OCI-LY3 (cell line): ENCODE measurements at regions not wholly inside any gene's neighbourhood (a gene's known extent, or its start where the extent isn't known, plus 50 kb on each side); places are given as distances from the start of the nearest gene placed in this dataset.

Source experiments
- H2AFZ ChIP-seq: fragments of 200-600, 300-600 bp; shearing (Covaris generic); 2 replicates; pipeline ENCODE4 v1.6.0; 2014; ENCODE audit warnings: antibody characterized with exemption, low read depth, low read length
- H3K27ac ChIP-seq: fragments of 200-600, 300-600 bp; sonication (generic); 2 replicates; pipeline ENCODE4 v1.5.1; 2014; ENCODE audit warnings: mild to moderate bottlenecking, low read length, moderate library complexity, mixed read lengths
- H3K27me3 ChIP-seq: fragments of 200-600, 300-600 bp; sonication (generic); 2 replicates; pipeline ENCODE4 v1.6.1; 2014; ENCODE audit warnings: low read depth, low read length, mixed read lengths
- H3K36me3 ChIP-seq: fragments of 200-600, 300-600 bp; sonication (generic); replicated peaks from 2 replicates; pipeline ENCODE3; 2014; ENCODE audit warnings: low read depth, low read length, mixed read lengths
- H3K4me1 ChIP-seq: fragments of 300-600, 200-600 bp; sonication (generic); 2 replicates; pipeline ENCODE4 v1.6.1; 2014; ENCODE audit warnings: low read length, mixed read lengths
- H3K4me2 ChIP-seq: fragments of 200-600, 300-600 bp; sonication (generic); 2 replicates; pipeline ENCODE4 v1.6.1; 2014; ENCODE audit warnings: low read length, mixed read lengths
- H3K4me3 ChIP-seq: fragments of 300-600, 200-600 bp; sonication (generic); 2 replicates; pipeline ENCODE4 v1.5.1; 2014; ENCODE audit warnings: antibody characterized with exemption, mild to moderate bottlenecking, low read length, moderate library complexity
- H3K79me2 ChIP-seq: fragments of 300-600, 200-600 bp; shearing (Covaris generic); 2 replicates; pipeline ENCODE4 v1.6.1; 2014; ENCODE audit warnings: mild to moderate bottlenecking, low read length, mixed read lengths
- H3K9ac ChIP-seq: fragments of 300-600, 200-600 bp; shearing (Covaris generic); 2 replicates; pipeline ENCODE4 v1.6.0; 2014; ENCODE audit warnings: mild to moderate bottlenecking, low read length, moderate library complexity
- H3K9me3 ChIP-seq: fragments of 200-600, 300-600 bp; shearing (Covaris generic); 2 replicates; pipeline ENCODE4 v1.6.1; 2014; ENCODE audit warnings: low read length, mixed read lengths; ENCODE audit not compliant: insufficient read depth
- H4K20me1 ChIP-seq: fragments of 200-600, 300-600 bp; sonication (generic); 2 replicates; pipeline ENCODE4 v1.6.1; 2016; ENCODE audit warnings: low read length, mixed read lengths; ENCODE audit not compliant: insufficient read depth
- EZH2phosphoT487 ChIP-seq: fragments of 200-600 bp; shearing (Covaris generic); IDR thresholded peaks from 2 replicates; pipeline ENCODE4 v1.6.1; 2018; ENCODE audit warnings: antibody characterized with exemption, mixed run types, low read depth
- TF ChIP-seq, protein P1 (sequence below): fragments of 200-600, 300-600 bp; sonication (generic); IDR thresholded peaks from 2 replicates; pipeline ENCODE4 v1.5.1; 2014; ENCODE audit warnings: antibody characterized with exemption, low read length, low read depth

DNA sequence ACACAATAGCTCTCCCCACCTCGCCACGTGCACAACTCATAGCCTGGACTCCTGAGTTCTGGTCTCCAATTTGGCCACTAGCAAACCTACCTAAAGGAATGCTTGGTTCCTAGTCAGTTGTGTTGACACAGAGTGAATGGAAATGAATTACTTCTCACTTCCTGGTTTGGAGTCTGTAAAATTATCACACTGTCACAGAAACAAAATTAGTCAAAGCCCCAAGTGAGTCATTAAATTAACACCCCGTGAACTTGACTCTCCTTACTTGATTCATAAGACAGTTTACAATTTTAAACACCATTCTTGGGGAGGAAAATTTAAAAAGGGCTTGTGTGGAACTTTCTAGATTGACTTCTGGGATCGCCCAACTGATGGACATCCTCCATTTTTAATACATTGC is 276.2 kb upstream of the CTNNB1 start:
- H3K27me3 ChIP-seq: peaks cover 10% of the 10 kb centered on the region
- no peak overlapping the region for H2AFZ ChIP-seq
- TF ChIP-seq, protein P1, sequence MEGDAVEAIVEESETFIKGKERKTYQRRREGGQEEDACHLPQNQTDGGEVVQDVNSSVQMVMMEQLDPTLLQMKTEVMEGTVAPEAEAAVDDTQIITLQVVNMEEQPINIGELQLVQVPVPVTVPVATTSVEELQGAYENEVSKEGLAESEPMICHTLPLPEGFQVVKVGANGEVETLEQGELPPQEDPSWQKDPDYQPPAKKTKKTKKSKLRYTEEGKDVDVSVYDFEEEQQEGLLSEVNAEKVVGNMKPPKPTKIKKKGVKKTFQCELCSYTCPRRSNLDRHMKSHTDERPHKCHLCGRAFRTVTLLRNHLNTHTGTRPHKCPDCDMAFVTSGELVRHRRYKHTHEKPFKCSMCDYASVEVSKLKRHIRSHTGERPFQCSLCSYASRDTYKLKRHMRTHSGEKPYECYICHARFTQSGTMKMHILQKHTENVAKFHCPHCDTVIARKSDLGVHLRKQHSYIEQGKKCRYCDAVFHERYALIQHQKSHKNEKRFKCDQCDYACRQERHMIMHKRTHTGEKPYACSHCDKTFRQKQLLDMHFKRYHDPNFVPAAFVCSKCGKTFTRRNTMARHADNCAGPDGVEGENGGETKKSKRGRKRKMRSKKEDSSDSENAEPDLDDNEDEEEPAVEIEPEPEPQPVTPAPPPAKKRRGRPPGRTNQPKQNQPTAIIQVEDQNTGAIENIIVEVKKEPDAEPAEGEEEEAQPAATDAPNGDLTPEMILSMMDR: no peak
- TF ChIP-seq EZH2phosphoT487: no peak
- no peak overlapping the region for H3K27ac ChIP-seq
- no peaks in the 10 kb centered on the region for H4K20me1 ChIP-seq
- no peak overlapping the region for H3K4me3 ChIP-seq
- H3K9ac ChIP-seq: no peak overlapping the region
- H3K9me3 ChIP-seq: peaks cover 3% of the 10 kb centered on the region; the same call in 1 of the 2 replicates
- no peaks in the 10 kb centered on the region for H3K79me2 ChIP-seq
- peak overlapping the region; percentile 40 for H3K4me2 ChIP-seq
- no peaks in the 10 kb centered on the region for H3K36me3 ChIP-seq
- H3K4me1 ChIP-seq: peaks cover 26% of the 10 kb centered on the region

DNA sequence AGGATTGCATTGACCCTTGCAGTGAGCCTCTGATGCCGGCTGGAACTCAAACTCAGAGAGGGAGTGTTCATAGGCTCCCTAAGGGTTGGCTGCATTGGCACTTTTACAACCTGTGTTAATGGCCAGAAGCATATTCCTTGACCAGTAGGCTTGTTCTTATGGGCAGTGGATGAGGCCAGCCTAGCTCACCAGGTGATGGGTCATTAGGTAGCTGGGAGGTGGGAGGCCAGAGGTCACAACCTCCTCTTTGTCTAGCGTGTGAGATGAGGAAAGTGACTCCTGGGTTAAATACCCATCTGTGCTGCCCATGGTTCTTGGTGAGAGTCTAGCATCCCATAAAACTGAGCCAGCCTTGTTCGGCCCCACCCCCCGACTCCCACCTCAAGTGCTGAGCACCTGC is 275.7 kb upstream of the CTNNB1 start:
- Histone ChIP-seq H3K4me1 (peaks cover 26% of the 10 kb centered on the region), H3K27me3 (peaks cover 10% of the 10 kb centered on the region), H3K4me2 (peak overlapping the region; percentile 40), H3K9ac (no peak overlapping the region), H4K20me1 (no peaks in the 10 kb centered on the region), H3K79me2 (no peaks in the 10 kb centered on the region), H3K27ac (no peak overlapping the region), H3K36me3 (no peaks in the 10 kb centered on the region), H3K4me3 (no peak overlapping the region), H3K9me3 (peaks cover 3% of the 10 kb centered on the region; the same call in 1 of the 2 replicates), H2AFZ (no peak overlapping the region)
- no peak for TF ChIP-seq EZH2phosphoT487
- TF ChIP-seq, protein P1: no peak

DNA sequence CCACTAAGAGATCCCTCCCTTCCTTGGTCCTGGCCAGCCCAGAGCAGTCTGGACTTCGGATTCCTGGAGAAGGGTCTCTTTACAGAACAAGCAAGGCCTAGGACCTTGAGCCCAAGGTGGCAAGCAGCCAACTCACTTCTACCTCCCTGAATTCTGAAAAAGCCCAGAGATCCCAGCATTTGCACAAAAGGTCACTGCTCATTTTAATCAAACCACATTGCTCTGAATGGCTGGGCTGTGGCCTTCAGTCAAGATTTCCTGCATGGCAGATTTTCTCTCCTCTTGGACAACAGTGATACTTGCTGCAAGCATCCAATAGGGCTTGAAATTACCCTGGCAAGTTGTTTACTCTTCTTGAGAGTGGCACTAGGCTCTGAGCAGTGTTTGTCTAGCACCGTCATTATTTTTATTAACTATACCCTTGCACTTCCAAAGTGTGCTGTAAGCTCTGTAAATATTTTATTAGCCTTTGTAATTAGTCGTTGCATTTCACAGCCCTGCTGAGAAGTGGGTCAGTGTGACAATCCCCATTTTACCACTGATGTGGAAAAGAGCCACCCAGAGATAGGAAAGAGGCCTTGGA is 274.7 kb upstream of the CTNNB1 start:
- H3K4me2 ChIP-seq: no peak overlapping the region
- H2AFZ ChIP-seq: no peak overlapping the region
- H4K20me1 ChIP-seq: no peaks in the 10 kb centered on the region
- H3K79me2 ChIP-seq: no peaks in the 10 kb centered on the region
- TF ChIP-seq, protein P1: no peak
- no peak for TF ChIP-seq EZH2phosphoT487
- H3K9me3 ChIP-seq: peaks cover 3% of the 10 kb centered on the region; the same call in 1 of the 2 replicates
- H3K36me3 ChIP-seq: no peaks in the 10 kb centered on the region
- H3K27ac ChIP-seq: no peak overlapping the region
- no peak overlapping the region for H3K4me3 ChIP-seq
- H3K4me1 ChIP-seq: peaks cover 24% of the 10 kb centered on the region
- peaks cover 10% of the 10 kb centered on the region for H3K27me3 ChIP-seq
- H3K9ac ChIP-seq: no peak overlapping the region

DNA sequence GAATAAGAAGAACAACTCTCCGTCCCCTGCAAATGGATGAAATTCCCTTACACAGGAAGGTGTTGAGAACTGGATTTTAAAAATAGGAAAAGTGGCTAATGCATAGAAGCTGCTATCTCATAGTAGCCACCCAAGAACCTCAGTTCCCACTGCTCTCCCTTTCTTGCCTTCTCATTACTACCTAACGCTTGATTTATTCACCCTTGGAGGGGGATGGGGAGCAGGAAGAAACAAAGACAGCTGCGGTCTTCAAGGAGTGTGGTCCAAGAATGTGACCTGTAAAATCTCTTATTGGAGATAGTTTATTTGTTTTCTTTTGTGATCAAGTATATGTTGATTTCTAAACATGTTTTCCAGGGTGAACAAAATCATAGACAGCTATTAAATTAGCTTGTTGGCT is 274.1 kb upstream of the CTNNB1 start:
- no peak overlapping the region for H2AFZ ChIP-seq

More for the DNA sequence above, 274.1 kb upstream of the CTNNB1 start:
- Histone ChIP-seq H3K4me3 (no peak overlapping the region), H3K4me2 (no peak overlapping the region), H3K36me3 (no peaks in the 10 kb centered on the region), H3K27ac (no peak overlapping the region), H4K20me1 (no peaks in the 10 kb centered on the region), H3K9ac (no peak overlapping the region), H3K79me2 (no peaks in the 10 kb centered on the region), H3K27me3 (peaks cover 10% of the 10 kb centered on the region), H3K9me3 (peaks cover 3% of the 10 kb centered on the region; the same call in 1 of the 2 replicates), H3K4me1 (peaks cover 18% of the 10 kb centered on the region)
- no peak for TF ChIP-seq EZH2phosphoT487
- TF ChIP-seq, protein P1: no peak
